ENCODE measurements at regions not wholly inside any gene's neighbourhood (a gene's known extent, or its start where the extent isn't known, plus 50 kb on each side); places are given as distances from the start of the nearest gene placed in this dataset.

DNA sequence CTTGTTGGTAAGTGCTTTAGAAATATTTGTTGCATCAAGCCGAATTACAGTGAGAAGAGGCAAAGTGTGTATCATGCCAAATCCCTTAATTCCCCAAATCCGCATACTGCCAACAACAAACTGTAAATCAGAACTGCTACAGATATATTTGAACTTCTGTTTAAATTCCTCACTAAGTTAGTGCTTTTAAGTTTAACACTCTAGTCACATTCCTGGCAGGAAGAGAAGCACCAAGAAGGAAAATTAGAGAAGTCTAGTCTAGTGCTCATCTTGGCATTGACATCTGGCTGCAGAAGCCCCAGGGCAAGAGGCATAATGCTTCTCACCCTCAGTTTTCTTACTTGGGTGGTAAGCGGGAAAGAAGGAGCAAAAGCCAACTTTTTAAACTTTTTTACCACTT, 343.5 kb downstream of the GPR37 start:
- no peak overlapping the region for H3K4ac ChIP-seq (replicated peaks; ENCODE audit: insufficient read length, low read depth, low read length)
- H2BK120ac ChIP-seq (replicated peaks; ENCODE audit: low read depth, low read length) = no peak overlapping the region
- no peak overlapping the region for H4K5ac ChIP-seq (ENCODE audit: insufficient read length, low read depth, low read length)
- H3K79me1 ChIP-seq (ENCODE audit: low read depth, low read length) = no peaks in the 10 kb centered on the region
- H3K4me3 ChIP-seq (ENCODE audit: extremely low read depth in 1 of 4, insufficient read depth in 2 of 4, low read depth in 3 of 4, low read length in 4 of 4) = no peak overlapping the region
- no peak overlapping the region for H3K23ac ChIP-seq (ENCODE audit: insufficient read length)
- no peak overlapping the region for H4K8ac ChIP-seq (ENCODE audit: extremely low read depth, insufficient read depth, low read length)
- H3K9ac ChIP-seq (replicated peaks in 1 of 4; ENCODE audit: extremely low read depth in 1 of 4, low read depth in 3 of 4, low read length in 3 of 4) = no peak overlapping the region
- H3K9me3 ChIP-seq (ENCODE audit: insufficient read depth in 2 of 2, low read depth in 1 of 2, low read length in 1 of 2) = no peaks in the 10 kb centered on the region
- no peak for TF ChIP-seq SP1 (IDR thresholded peaks at IDR 0.05; ENCODE audit: low read depth, low read length)
- no peak for TF ChIP-seq TEAD4 (IDR thresholded peaks at IDR 0.05; ENCODE audit: low read depth, low read length)
- no peak for TF ChIP-seq CHD2 (IDR thresholded peaks at IDR 0.05; ENCODE audit: low read length)
- TF ChIP-seq RXRA (IDR thresholded peaks at IDR 0.05; ENCODE audit: insufficient read depth, low read depth, low read length) = no peak
- TF ChIP-seq CEBPB (IDR thresholded peaks at IDR 0.05; ENCODE audit: low read depth, low read length) = no peak
- no peak for TF ChIP-seq YY1 (IDR thresholded peaks at IDR 0.05; ENCODE audit: low read depth, low read length)
- no peaks in the 10 kb centered on the region for H4K20me1 ChIP-seq (replicated peaks in 1 of 2; ENCODE audit: control insufficient read depth in 1 of 2, insufficient read depth in 2 of 2, low read length in 2 of 2)
- no peak overlapping the region for H2AK5ac ChIP-seq (ENCODE audit: low read depth, low read length)
- H4K91ac ChIP-seq (replicated peaks; ENCODE audit: insufficient read length, low read length) = no peak overlapping the region
- H2BK5ac ChIP-seq (ENCODE audit: low read depth, low read length) = no peak overlapping the region
- no peak overlapping the region for H3K4me2 ChIP-seq (ENCODE audit: insufficient read depth in 1 of 2, low read depth in 2 of 2, low read length in 2 of 2)
- DNase-seq (ENCODE audit: low read depth in 1 of 2, low spot score in 2 of 2) (no peak), FAIRE-seq (no peak)
- H3K79me2 ChIP-seq (ENCODE audit: control insufficient read depth in 1 of 2, insufficient read depth in 2 of 2, low read length in 2 of 2) = no peaks in the 10 kb centered on the region
- H3K4me1 ChIP-seq (replicated peaks in 1 of 4; ENCODE audit: control insufficient read depth in 3 of 4, insufficient read depth in 4 of 4, low read length in 3 of 4) = no peaks in the 10 kb centered on the region
- H2BK15ac ChIP-seq (ENCODE audit: low read length) = no peak overlapping the region
- H3K14ac ChIP-seq (ENCODE audit: insufficient read length) = no peak overlapping the region
- no peak overlapping the region for H3K27ac ChIP-seq (ENCODE audit: low read depth, low read length)
- H2BK20ac ChIP-seq (ENCODE audit: low read length) = no peak overlapping the region
- H3K18ac ChIP-seq (ENCODE audit: extremely low read depth, low read length) = no peak overlapping the region
- POLR2A ChIA-PET (ENCODE audit: partially characterized antibody) = no interaction called here
- H3K36me3 ChIP-seq (ENCODE audit: control insufficient read depth in 2 of 4, insufficient read depth in 4 of 4, low read length in 3 of 4) = no peaks in the 10 kb centered on the region
- H2AFZ ChIP-seq (ENCODE audit: low read length) = no peak overlapping the region
- no peaks in the 10 kb centered on the region for H3K27me3 ChIP-seq (replicated peaks in 1 of 4; ENCODE audit: control insufficient read depth in 3 of 4, extremely low read depth in 1 of 4, insufficient read depth in 3 of 4, low read length in 3 of 4)
- H3K56ac ChIP-seq (replicated peaks; ENCODE audit: insufficient read length, low read depth, low read length) = no peak overlapping the region
- no peak overlapping the region for H2BK12ac ChIP-seq (ENCODE audit: low read depth, low read length)
- CTCF ChIA-PET (ENCODE audit: partially characterized antibody) = no interaction called here
- H3K23me2 ChIP-seq (ENCODE audit: low read depth, low read length) = no peaks in the 10 kb centered on the region
- WGBS, 2 experiments (ENCODE audit: extremely low coverage in 1 of 2, insufficient coverage in 1 of 2, insufficient read length in 1 of 2, insufficient replicate concordance in 2 of 2, low coverage in 1 of 2, low lambda C conversion rate in 2 of 2, missing lambda C conversion rate in 1 of 2) = 89% methylated on average over 3 of the region's 3 CpGs; no CpG with 5 or more reads in 1 of the 2 experiments
